GM12878 (cell line): ENCODE measurements at regions not wholly inside any gene's neighbourhood (a gene's known extent, or its start where the extent isn't known, plus 50 kb on each side); places are given as distances from the start of the nearest gene placed in this dataset.

ENCODE experiments used
- ATAC-seq: fragments of 200-7000 bp; cut with Tn5 transposase; 3 replicates; pipeline ENCODE4 v1.9.1; 2020; ENCODE audit warnings: mild to moderate bottlenecking, moderate library complexity
- BruUV-seq: library from RNA; stranded (reverse); fragments of 400-500 nt; replicated peaks from 2 replicates; lab custom pipeline; 2021; lab: Mats Ljungman, UMichigan
- CTCF ChIA-PET: fragments of 300-600 bp; sonication (Branson Sonifier 250); formaldehyde crosslinking; extraction: SDS; loops from one replicate; lab custom pipeline; 2021; ENCODE audit warnings: inconsistent platforms; lab: Yijun Ruan, JAX
- POLR2A ChIA-PET: fragments of 350-600 bp; formaldehyde crosslinking; extraction: SDS; loops from one replicate; lab custom pipeline; 2021; ENCODE audit warnings: inconsistent platforms; lab: Charles Lee
- RAD21 ChIA-PET: fragments of 300-600 bp; sonication (Branson Sonifier 250); formaldehyde crosslinking; loops from one replicate; lab custom pipeline; 2023; ENCODE audit warnings: antibody characterized with exemption; ENCODE audit not compliant: unreplicated experiment; lab: Charles Lee
- SMC1A ChIA-PET: fragments of 300-600 bp; sonication (Branson Sonifier 250); formaldehyde crosslinking; loops from one replicate; lab custom pipeline; 2023; ENCODE audit not compliant: unreplicated experiment, uncharacterized antibody; lab: Charles Lee
- DNase-seq: peaks from one replicate; pipeline ENCODE4 v3.0.0-alpha.2; 2011; ENCODE audit warnings: low read depth, low spot score
- FAIRE-seq: peaks from 3 replicates; lab custom pipeline; 2011; peaks lifted over from hg19 to GRCh38; lab: Jason Lieb, UNC
- H2AFZ ChIP-seq: 2 replicates; pipeline ENCODE4 v1.6.0; 2011; ENCODE audit warnings: low read depth, low read length, control low read depth; ENCODE audit not compliant: control insufficient read depth
- H3K27ac ChIP-seq: 2 replicates; pipeline ENCODE4 v1.5.1; 2011; ENCODE audit warnings: control low read depth; ENCODE audit not compliant: control insufficient read depth, insufficient read depth
- H3K27me3 ChIP-seq, 2 experiments: replicated peaks in 1 of 2; 2 replicates each; pipeline versions ENCODE4 v1.6.0 to v1.6.1; 2011; ENCODE audit warnings: low read length in 1 of 2; ENCODE audit not compliant: control insufficient read depth in 2 of 2, insufficient read depth in 2 of 2
- H3K36me3 ChIP-seq, 2 experiments: 2 replicates each; pipeline ENCODE4 v1.5.1; 2011; ENCODE audit warnings: low read length in 1 of 2; ENCODE audit not compliant: control insufficient read depth in 2 of 2, insufficient read depth in 2 of 2
- H3K4me1 ChIP-seq: 2 replicates; pipeline ENCODE4 v1.6.1; 2011; ENCODE audit warnings: mild to moderate bottlenecking, low read length, moderate library complexity, mixed read lengths; ENCODE audit not compliant: control insufficient read depth, insufficient read depth
- H3K4me2 ChIP-seq: 2 replicates; pipeline ENCODE4 v1.6.0; 2011; ENCODE audit warnings: control low read depth; ENCODE audit not compliant: control insufficient read depth, insufficient read depth
- H3K4me3 ChIP-seq: fragments of 200-600 bp; sonication (generic); 2 replicates; pipeline ENCODE4 v1.5.1; 2016
- H3K79me2 ChIP-seq: 2 replicates; pipeline ENCODE4 v1.6.0; 2011; ENCODE audit warnings: low read length; ENCODE audit not compliant: control insufficient read depth, insufficient read depth
- H3K9ac ChIP-seq: 2 replicates; pipeline ENCODE4 v1.8.0; 2011; ENCODE audit warnings: low read length, control low read depth, mixed read lengths; ENCODE audit not compliant: control insufficient read depth, insufficient read depth
- H3K9me3 ChIP-seq: replicated peaks from 3 replicates; pipeline ENCODE4 v1.5.1; 2011; ENCODE audit warnings: mild to moderate bottlenecking, low read length; ENCODE audit not compliant: control insufficient read depth, insufficient read depth
- H4K20me1 ChIP-seq: 2 replicates; pipeline ENCODE4 v1.6.0; 2011; ENCODE audit not compliant: control insufficient read depth, insufficient read depth
- CEBPB ChIP-seq, 2 experiments: fragments of 150-350 bp in 1 of 2; IDR thresholded peaks; 2 replicates each; pipeline ENCODE4 v1.6.1; 2012 to 2014; ENCODE audit warnings: low read depth in 2 of 2, low read length in 2 of 2, borderline replicate concordance in 1 of 2, inconsistent platforms in 1 of 2
- EP300 ChIP-seq, 2 experiments: fragments of 150-350 bp in 1 of 2; IDR thresholded peaks; 2 replicates each; pipeline ENCODE4 v1.6.1; 2011 to 2012; ENCODE audit warnings: low read depth in 2 of 2, low read length in 2 of 2, borderline replicate concordance in 1 of 2, improper control_type of control experiment in 1 of 2, inconsistent platforms in 1 of 2; ENCODE audit not compliant: control insufficient read depth in 1 of 2
- GABPA ChIP-seq: IDR thresholded peaks from 2 replicates; pipeline ENCODE4 v1.6.1; 2014; ENCODE audit warnings: antibody characterized with exemption, low read depth, mild to moderate bottlenecking, inconsistent platforms
- HDAC6 ChIP-seq: fragments of 200-600 bp; sonication (generic); IDR thresholded peaks from one replicate; pipeline ENCODE4 v1.8.0; 2017; ENCODE audit warnings: antibody characterized with exemption; ENCODE audit not compliant: unreplicated experiment
- IKZF1 ChIP-seq: fragments of 450-650 bp; conservative IDR thresholded peaks from 2 replicates; pipeline ENCODE4 v1.6.1; 2017; ENCODE audit warnings: antibody characterized with exemption, mild to moderate bottlenecking
- NFYA ChIP-seq: IDR thresholded peaks from 2 replicates; pipeline ENCODE4 v1.6.1; 2011; ENCODE audit warnings: low read depth, mild to moderate bottlenecking, low read length, improper control_type of control experiment, borderline replicate concordance
- NR2C2 ChIP-seq: IDR thresholded peaks from 2 replicates; pipeline ENCODE4 v1.6.1; 2011; ENCODE audit warnings: borderline replicate concordance, low read depth; ENCODE audit not compliant: control insufficient read depth, insufficient read length
- RBBP5 ChIP-seq: fragments of 200-600 bp; sonication (generic); conservative IDR thresholded peaks from 2 replicates; pipeline ENCODE4 v1.6.1; 2016
- SMAD1 ChIP-seq: fragments of 450-650 bp; IDR thresholded peaks from 2 replicates; pipeline ENCODE4 v1.6.1; 2018; ENCODE audit warnings: mild to moderate bottlenecking, low read depth; ENCODE audit not compliant: partially characterized antibody
- TBL1XR1 ChIP-seq: IDR thresholded peaks from 2 replicates; pipeline ENCODE4 v1.6.1; 2012; ENCODE audit warnings: low read depth, low read length, improper control_type of control experiment
- WGBS: methylation state at CpG from one replicate; pipeline ENCODE4 v1.1.6; 2016; ENCODE audit warnings: low lambda C conversion rate; ENCODE audit not compliant: insufficient replicate concordance, insufficient coverage; ENCODE audit errors: missing lambda C conversion rate; 5-methylcytosine and 5-hydroxymethylcytosine counted together
- in situ Hi-C: fragments of 300-500 bp; cut with MboI; formaldehyde crosslinking; loops from 9 replicates; pipeline ENCODE4 v1.14.3; 2018; ENCODE audit warnings: mixed read lengths
- intact Hi-C: fragments of 100-400 bp; cut with micrococcal nuclease; formaldehyde crosslinking; loops from one replicate; pipeline ENCODE4 v1.14.2; 2022; ENCODE audit not compliant: unreplicated experiment
- TF ChIP-seq, protein P1 (sequence below): fragments of 450-650 bp; IDR thresholded peaks from 2 replicates; pipeline ENCODE4 v1.6.1; 2016; ENCODE audit warnings: mild to moderate bottlenecking
- TF ChIP-seq, protein P2 (sequence below): IDR thresholded peaks from 2 replicates; pipeline ENCODE4 v1.6.1; 2011; ENCODE audit warnings: borderline replicate concordance, low read depth, mild to moderate bottlenecking, moderate library complexity, low read length; ENCODE audit not compliant: insufficient read depth, poor library complexity, severe bottlenecking
- TF ChIP-seq, protein P3 (sequence below): fragments of 450-650 bp; IDR thresholded peaks from 2 replicates; pipeline ENCODE4 v1.6.1; 2014; ENCODE audit warnings: mild to moderate bottlenecking

DNA sequence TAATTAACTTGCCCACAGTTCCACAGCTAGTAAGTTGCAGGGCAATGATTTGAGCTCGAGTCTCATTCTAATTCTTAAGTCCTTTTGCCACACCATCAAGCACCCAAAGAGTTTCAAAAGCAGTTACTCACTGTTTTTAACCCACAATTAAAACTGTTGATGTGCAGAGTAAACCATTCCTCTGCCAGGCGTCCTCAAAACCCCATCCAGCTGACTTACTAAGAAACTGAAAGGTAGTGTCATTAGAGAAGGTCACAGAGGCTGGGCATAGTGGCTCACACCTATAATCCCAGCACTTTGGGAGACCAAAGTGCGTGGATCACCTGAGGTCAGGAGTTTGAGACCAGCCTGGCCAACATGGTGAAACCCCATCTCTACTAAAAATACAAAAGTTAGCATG, 121.7 kb downstream of the CHIC2 start:
- H2AFZ ChIP-seq = no peak overlapping the region
- no peaks in the 10 kb centered on the region for H4K20me1 ChIP-seq
- ATAC-seq = no peak
- 20% methylated on average over 3 of the region's 3 CpGs for WGBS
- H3K79me2 ChIP-seq = no peaks in the 10 kb centered on the region
- H3K4me1 ChIP-seq = no peaks in the 10 kb centered on the region
- TF ChIP-seq NR2C2 (no peak), SMAD1 (no peak), GABPA (no peak), TBL1XR1 (no peak), HDAC6 (no peak)
- TF ChIP-seq, protein P1, sequence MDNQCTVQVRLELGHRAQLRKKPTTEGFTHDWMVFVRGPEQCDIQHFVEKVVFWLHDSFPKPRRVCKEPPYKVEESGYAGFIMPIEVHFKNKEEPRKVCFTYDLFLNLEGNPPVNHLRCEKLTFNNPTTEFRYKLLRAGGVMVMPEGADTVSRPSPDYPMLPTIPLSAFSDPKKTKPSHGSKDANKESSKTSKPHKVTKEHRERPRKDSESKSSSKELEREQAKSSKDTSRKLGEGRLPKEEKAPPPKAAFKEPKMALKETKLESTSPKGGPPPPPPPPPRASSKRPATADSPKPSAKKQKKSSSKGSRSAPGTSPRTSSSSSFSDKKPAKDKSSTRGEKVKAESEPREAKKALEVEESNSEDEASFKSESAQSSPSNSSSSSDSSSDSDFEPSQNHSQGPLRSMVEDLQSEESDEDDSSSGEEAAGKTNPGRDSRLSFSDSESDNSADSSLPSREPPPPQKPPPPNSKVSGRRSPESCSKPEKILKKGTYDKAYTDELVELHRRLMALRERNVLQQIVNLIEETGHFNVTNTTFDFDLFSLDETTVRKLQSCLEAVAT = no peak
- H3K27me3 ChIP-seq = no peaks in the 10 kb centered on the region; a peak in 1 of 4 replicates
- H3K27ac ChIP-seq = no peak overlapping the region
- intact Hi-C loops (no loop called here), in situ Hi-C loops (no loop called here)
- H3K4me3 ChIP-seq = no peak overlapping the region
- no peak overlapping the region for H3K4me2 ChIP-seq
- no peaks in the 10 kb centered on the region for H3K9me3 ChIP-seq
- no TSS peak for BruUV-seq
- no peaks in the 10 kb centered on the region for H3K36me3 ChIP-seq
- H3K9ac ChIP-seq = no peak overlapping the region
- DNase-seq = no peak
- ChIA-PET POLR2A (no interaction called here), SMC1A (no interaction called here), CTCF (interaction anchor here (1.2 to 3.1 kb wide), 2 partner anchors 12 to 273 kb away, joined by 6 to 10 read pairs; no protein-coding TSS in a partner anchor), RAD21 (no interaction called here)
- FAIRE-seq = no peak

DNA sequence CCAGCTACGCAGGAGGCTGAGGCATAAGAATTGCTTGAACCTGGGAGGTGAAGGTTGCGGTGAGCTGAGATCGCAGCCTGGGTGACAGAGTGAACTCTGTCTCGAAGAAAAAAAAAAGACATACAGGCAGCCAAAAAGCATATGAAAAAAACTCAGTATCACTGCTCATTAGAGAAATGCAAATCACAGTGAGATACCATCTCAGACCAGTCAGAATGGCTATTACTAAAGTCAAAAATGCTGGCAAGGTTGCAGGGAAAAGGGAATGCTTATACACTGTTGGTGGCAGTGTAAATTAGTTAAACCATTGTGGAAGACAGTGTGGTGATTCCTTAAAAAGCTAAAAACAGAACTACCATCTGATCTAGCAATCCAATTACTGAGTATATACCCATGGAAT, 123.1 kb downstream of the CHIC2 start:
- H3K79me2 ChIP-seq = no peaks in the 10 kb centered on the region
- ChIA-PET RAD21 (no interaction called here), CTCF (interaction anchor here (0.6 to 3.1 kb wide), 3 partner anchors 9 to 279 kb away, joined by 3 to 10 read pairs (median 4); no protein-coding TSS in a partner anchor), SMC1A (interaction anchor here (0.6 kb wide), 1 partner anchor 11 kb away, joined by 3 read pairs; no protein-coding TSS in a partner anchor), POLR2A (no interaction called here)
- BruUV-seq = no TSS peak
- FAIRE-seq = no peak
- in situ Hi-C loops = no loop called here
- no peaks in the 10 kb centered on the region for H4K20me1 ChIP-seq
- no peak overlapping the region for H3K4me2 ChIP-seq
- no peaks in the 10 kb centered on the region; a peak in 1 of 4 replicates for H3K27me3 ChIP-seq
- H3K36me3 ChIP-seq = no peaks in the 10 kb centered on the region
- DNase-seq = no peak
- ATAC-seq = no peak
- no peaks in the 10 kb centered on the region for H3K9me3 ChIP-seq
- intact Hi-C loops = no loop called here
- H3K9ac ChIP-seq = no peak overlapping the region
- WGBS = 62% methylated on average over 4 of the region's 4 CpGs
- no peaks in the 10 kb centered on the region for H3K4me1 ChIP-seq
- H3K4me3 ChIP-seq = no peak overlapping the region
- no peak overlapping the region for H2AFZ ChIP-seq
- H3K27ac ChIP-seq = no peak overlapping the region
- TF ChIP-seq HDAC6 (no peak), TBL1XR1 (no peak), CEBPB (IDR thresholded peaks at IDR 0.05; ENCODE audit: borderline replicate concordance in 1 of 2, low read depth in 2 of 2, low read length in 2 of 2) (no peak), IKZF1 (no peak), EP300 (IDR thresholded peaks at IDR 0.05; ENCODE audit: borderline replicate concordance in 1 of 2, control insufficient read depth in 1 of 2, low read depth in 2 of 2, low read length in 2 of 2) (no peak), RBBP5 (no peak), NFYA (no peak)
- TF ChIP-seq, protein P2, sequence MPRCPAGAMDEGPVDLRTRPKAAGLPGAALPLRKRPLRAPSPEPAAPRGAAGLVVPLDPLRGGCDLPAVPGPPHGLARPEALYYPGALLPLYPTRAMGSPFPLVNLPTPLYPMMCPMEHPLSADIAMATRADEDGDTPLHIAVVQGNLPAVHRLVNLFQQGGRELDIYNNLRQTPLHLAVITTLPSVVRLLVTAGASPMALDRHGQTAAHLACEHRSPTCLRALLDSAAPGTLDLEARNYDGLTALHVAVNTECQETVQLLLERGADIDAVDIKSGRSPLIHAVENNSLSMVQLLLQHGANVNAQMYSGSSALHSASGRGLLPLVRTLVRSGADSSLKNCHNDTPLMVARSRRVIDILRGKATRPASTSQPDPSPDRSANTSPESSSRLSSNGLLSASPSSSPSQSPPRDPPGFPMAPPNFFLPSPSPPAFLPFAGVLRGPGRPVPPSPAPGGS = no peak
- TF ChIP-seq, protein P3, sequence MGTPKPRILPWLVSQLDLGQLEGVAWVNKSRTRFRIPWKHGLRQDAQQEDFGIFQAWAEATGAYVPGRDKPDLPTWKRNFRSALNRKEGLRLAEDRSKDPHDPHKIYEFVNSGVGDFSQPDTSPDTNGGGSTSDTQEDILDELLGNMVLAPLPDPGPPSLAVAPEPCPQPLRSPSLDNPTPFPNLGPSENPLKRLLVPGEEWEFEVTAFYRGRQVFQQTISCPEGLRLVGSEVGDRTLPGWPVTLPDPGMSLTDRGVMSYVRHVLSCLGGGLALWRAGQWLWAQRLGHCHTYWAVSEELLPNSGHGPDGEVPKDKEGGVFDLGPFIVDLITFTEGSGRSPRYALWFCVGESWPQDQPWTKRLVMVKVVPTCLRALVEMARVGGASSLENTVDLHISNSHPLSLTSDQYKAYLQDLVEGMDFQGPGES = no peak
